ENCODE measurements at regions not wholly inside any gene's neighbourhood (a gene's known extent, or its start where the extent isn't known, plus 50 kb on each side); places are given as distances from the start of the nearest gene placed in this dataset.

- no peak for TF ChIP-seq CTCF (IDR thresholded peaks at IDR 0.05; ENCODE audit: borderline replicate concordance, extremely low read depth, low read length, poor library complexity, severe bottlenecking)
- no peak for TF ChIP-seq EZH2 (IDR thresholded peaks at IDR 0.05; ENCODE audit: borderline replicate concordance, low read depth, low read length, severe bottlenecking)
- H3K4me2 ChIP-seq (ENCODE audit: insufficient read depth, low read length): no peak overlapping the region
These were observed 238.3 kb upstream of the TRIB2 start for GRCh38 chr2:12478151-12479064.

GRCh38 chr2:12479065-12479601, 237.6 kb upstream of the TRIB2 start:
- no peak overlapping the region for H2AFZ ChIP-seq (ENCODE audit: low read depth, low read length)
- no peak overlapping the region for H3K9ac ChIP-seq (ENCODE audit: low read depth, low read length)

More at GRCh38 chr2:12478151-12479064, 238.3 kb upstream of the TRIB2 start:
- Histone ChIP-seq H2AFZ (ENCODE audit: low read depth, low read length) (no peak overlapping the region), H3K4me1 (ENCODE audit: insufficient read depth, low read length) (no peaks in the 10 kb centered on the region), H3K4me3 (ENCODE audit: low read depth in 1 of 2, low read length in 2 of 2) (no peak overlapping the region), H3K79me2 (ENCODE audit: insufficient read depth, low read length) (no peaks in the 10 kb centered on the region), H3K36me3 (ENCODE audit: insufficient read depth, low read length) (no peaks in the 10 kb centered on the region), H3K9ac (ENCODE audit: low read depth, low read length) (no peak overlapping the region), H3K27ac (ENCODE audit: low read length) (no peak overlapping the region), H4K20me1 (ENCODE audit: insufficient read depth, low read length) (no peaks in the 10 kb centered on the region), H3K27me3 (ENCODE audit: insufficient read depth, low read length, poor library complexity) (no peaks in the 10 kb centered on the region), H3K9me3 (ENCODE audit: insufficient read depth, low read length, severe bottlenecking) (no peaks in the 10 kb centered on the region)
- DNase-seq (no peak), ATAC-seq (ENCODE audit: insufficient read depth, low read depth) (no peak)

GRCh38 chr2:12484536-12485115, 232.1 kb upstream of the TRIB2 start:
- Histone ChIP-seq H2AFZ (ENCODE audit: low read depth, low read length) (no peak overlapping the region), H3K4me3 (ENCODE audit: low read depth in 1 of 2, low read length in 2 of 2) (no peak overlapping the region), H3K4me1 (ENCODE audit: insufficient read depth, low read length) (peaks cover 6% of the 10 kb centered on the region; the same call in 1 of the 2 replicates), H3K27me3 (ENCODE audit: insufficient read depth, low read length, poor library complexity) (no peaks in the 10 kb centered on the region), H3K9ac (ENCODE audit: low read depth, low read length) (no peak overlapping the region), H3K27ac (ENCODE audit: low read length) (no peak overlapping the region), H3K9me3 (ENCODE audit: insufficient read depth, low read length, severe bottlenecking) (no peaks in the 10 kb centered on the region), H4K20me1 (ENCODE audit: insufficient read depth, low read length) (no peaks in the 10 kb centered on the region), H3K79me2 (ENCODE audit: insufficient read depth, low read length) (no peaks in the 10 kb centered on the region), H3K36me3 (ENCODE audit: insufficient read depth, low read length) (no peaks in the 10 kb centered on the region), H3K4me2 (ENCODE audit: insufficient read depth, low read length) (no peak overlapping the region)
- DNase-seq (no peak), ATAC-seq (ENCODE audit: insufficient read depth, low read depth) (no peak)
- no peak for TF ChIP-seq CTCF (IDR thresholded peaks at IDR 0.05; ENCODE audit: borderline replicate concordance, extremely low read depth, low read length, poor library complexity, severe bottlenecking)

More at GRCh38 chr2:12479065-12479601, 237.6 kb upstream of the TRIB2 start:
- H3K4me1 ChIP-seq (ENCODE audit: insufficient read depth, low read length): no peaks in the 10 kb centered on the region
- H3K79me2 ChIP-seq (ENCODE audit: insufficient read depth, low read length): no peaks in the 10 kb centered on the region
- no peak overlapping the region for H3K4me2 ChIP-seq (ENCODE audit: insufficient read depth, low read length)
- ATAC-seq (ENCODE audit: insufficient read depth, low read depth) (no peak), DNase-seq (no peak)
- no peaks in the 10 kb centered on the region for H3K27me3 ChIP-seq (ENCODE audit: insufficient read depth, low read length, poor library complexity)
- no peak for TF ChIP-seq EZH2 (IDR thresholded peaks at IDR 0.05; ENCODE audit: borderline replicate concordance, low read depth, low read length, severe bottlenecking)
- H3K4me3 ChIP-seq (ENCODE audit: low read depth in 1 of 2, low read length in 2 of 2): no peak overlapping the region
- no peaks in the 10 kb centered on the region for H3K36me3 ChIP-seq (ENCODE audit: insufficient read depth, low read length)
- no peak overlapping the region for H3K27ac ChIP-seq (ENCODE audit: low read length)
- H3K9me3 ChIP-seq (ENCODE audit: insufficient read depth, low read length, severe bottlenecking): no peaks in the 10 kb centered on the region
- H4K20me1 ChIP-seq (ENCODE audit: insufficient read depth, low read length): no peaks in the 10 kb centered on the region
